Loucy (cell line): ENCODE measurements at regions not wholly inside any gene's neighbourhood (a gene's known extent, or its start where the extent isn't known, plus 50 kb on each side); places are given as distances from the start of the nearest gene placed in this dataset.

Experiments used
- H2AFZ ChIP-seq: fragments of 200-600 bp; sonication (generic); 2 replicates; pipeline ENCODE4 v1.6.0; 2016; ENCODE audit warnings: antibody characterized with exemption, mild to moderate bottlenecking, low read length, moderate library complexity
- H3F3A ChIP-seq: fragments of 200-600 bp; 2 replicates; pipeline ENCODE4 v1.6.0; 2016; ENCODE audit warnings: antibody characterized with exemption, low read depth, mild to moderate bottlenecking
- H3K27me3 ChIP-seq: fragments of 200-600 bp; sonication (generic); 2 replicates; pipeline ENCODE4 v1.6.1; 2014; ENCODE audit warnings: low read length, mild to moderate bottlenecking; ENCODE audit not compliant: insufficient read depth, poor library complexity, severe bottlenecking
- H3K36me3 ChIP-seq: fragments of 200-600 bp; sonication (generic); 2 replicates; pipeline ENCODE4 v1.6.1; 2016; ENCODE audit warnings: low read length; ENCODE audit not compliant: insufficient read depth
- H3K4me1 ChIP-seq: fragments of 200-600 bp; sonication (generic); 2 replicates; pipeline ENCODE4 v1.5.1; 2014; ENCODE audit warnings: low read length, mild to moderate bottlenecking; ENCODE audit not compliant: insufficient read depth, poor library complexity, severe bottlenecking
- H3K4me2 ChIP-seq: fragments of 200-600 bp; sonication (generic); 2 replicates; pipeline ENCODE4 v1.6.0; 2014; ENCODE audit warnings: antibody characterized with exemption, low read length, low read depth, mild to moderate bottlenecking; ENCODE audit not compliant: poor library complexity, severe bottlenecking
- H3K4me3 ChIP-seq: fragments of 200-600 bp; sonication (generic); 2 replicates; pipeline ENCODE4 v1.5.1; 2014; ENCODE audit warnings: low read length, mild to moderate bottlenecking, mixed read lengths; ENCODE audit not compliant: poor library complexity, severe bottlenecking
- H3K79me2 ChIP-seq: fragments of 200-600 bp; sonication (generic); 2 replicates; pipeline ENCODE4 v1.6.1; 2014; ENCODE audit warnings: low read length; ENCODE audit not compliant: insufficient read depth
- H3K9ac ChIP-seq: fragments of 200-600 bp; sonication (generic); 2 replicates; pipeline ENCODE4 v1.6.0; 2014; ENCODE audit warnings: mild to moderate bottlenecking, low read depth, low read length, moderate library complexity; ENCODE audit not compliant: poor library complexity, severe bottlenecking
- H3K9me2 ChIP-seq: fragments of 200-600 bp; sonication (generic); replicated peaks from 2 replicates; pipeline ENCODE4 v1.6.1; 2016; ENCODE audit warnings: low read depth, low read length, mixed read lengths
- H3K9me3 ChIP-seq: fragments of 200-600 bp; sonication (generic); 2 replicates; pipeline ENCODE4 v1.6.1; 2014; ENCODE audit warnings: mild to moderate bottlenecking, antibody characterized with exemption, low read length, low read depth; ENCODE audit not compliant: insufficient read depth
- H4K20me1 ChIP-seq: fragments of 200-600 bp; sonication (generic); 2 replicates; pipeline ENCODE4 v1.6.0; 2014; ENCODE audit warnings: antibody characterized with exemption, low read length, mild to moderate bottlenecking; ENCODE audit not compliant: insufficient read depth, poor library complexity, severe bottlenecking
- EZH2phosphoT487 ChIP-seq: fragments of 200-600 bp; IDR thresholded peaks from 2 replicates; pipeline ENCODE4 v1.6.1; 2018; ENCODE audit warnings: antibody characterized with exemption, mild to moderate bottlenecking, moderate library complexity, borderline replicate concordance
- TF ChIP-seq, protein P1 (sequence below): fragments of 200-600 bp; sonication (generic); conservative IDR thresholded peaks from 2 replicates; pipeline ENCODE4 v1.5.1; 2014; ENCODE audit warnings: mild to moderate bottlenecking, antibody characterized with exemption, low read length

DNA sequence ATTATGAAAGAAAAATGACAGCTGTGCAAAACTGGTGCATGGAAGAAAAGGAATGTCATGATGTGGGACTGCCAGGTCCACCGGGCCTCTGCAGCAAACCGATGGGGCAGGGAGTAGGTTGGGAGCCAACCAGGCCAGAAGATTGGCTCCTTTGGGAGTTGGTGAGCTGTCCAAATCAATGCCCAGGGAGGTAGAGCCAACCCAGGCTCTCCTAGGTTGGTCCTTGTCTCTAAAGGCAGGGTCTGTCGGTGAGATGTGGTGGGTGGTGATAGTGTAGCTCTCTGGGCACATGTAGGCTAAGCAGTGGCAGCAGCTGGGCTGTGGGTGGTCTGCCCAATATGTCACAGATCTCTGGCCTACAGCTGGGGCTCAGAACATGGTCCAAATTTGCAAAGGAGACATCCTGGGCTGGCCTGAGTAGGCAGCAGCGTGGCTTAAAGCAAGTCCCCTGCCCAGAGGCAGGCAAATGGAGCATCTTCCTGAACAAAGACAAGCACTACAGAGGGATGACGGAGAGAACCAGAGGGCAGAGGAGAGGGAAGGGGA, 61.2 kb upstream of the PRDX6 start:
- Histone ChIP-seq H3K9ac (no peak overlapping the region), H4K20me1 (no peaks in the 10 kb centered on the region), H3K9me3 (no peaks in the 10 kb centered on the region), H3K4me2 (no peak overlapping the region), H3K27me3 (no peaks in the 10 kb centered on the region), H3K36me3 (no peaks in the 10 kb centered on the region), H3K79me2 (no peaks in the 10 kb centered on the region), H3F3A (no peaks in the 10 kb centered on the region), H3K4me1 (peaks cover 20% of the 10 kb centered on the region), H2AFZ (no peak overlapping the region), H3K9me2 (no peaks in the 10 kb centered on the region), H3K4me3 (no peak overlapping the region)
- TF ChIP-seq, protein P1, sequence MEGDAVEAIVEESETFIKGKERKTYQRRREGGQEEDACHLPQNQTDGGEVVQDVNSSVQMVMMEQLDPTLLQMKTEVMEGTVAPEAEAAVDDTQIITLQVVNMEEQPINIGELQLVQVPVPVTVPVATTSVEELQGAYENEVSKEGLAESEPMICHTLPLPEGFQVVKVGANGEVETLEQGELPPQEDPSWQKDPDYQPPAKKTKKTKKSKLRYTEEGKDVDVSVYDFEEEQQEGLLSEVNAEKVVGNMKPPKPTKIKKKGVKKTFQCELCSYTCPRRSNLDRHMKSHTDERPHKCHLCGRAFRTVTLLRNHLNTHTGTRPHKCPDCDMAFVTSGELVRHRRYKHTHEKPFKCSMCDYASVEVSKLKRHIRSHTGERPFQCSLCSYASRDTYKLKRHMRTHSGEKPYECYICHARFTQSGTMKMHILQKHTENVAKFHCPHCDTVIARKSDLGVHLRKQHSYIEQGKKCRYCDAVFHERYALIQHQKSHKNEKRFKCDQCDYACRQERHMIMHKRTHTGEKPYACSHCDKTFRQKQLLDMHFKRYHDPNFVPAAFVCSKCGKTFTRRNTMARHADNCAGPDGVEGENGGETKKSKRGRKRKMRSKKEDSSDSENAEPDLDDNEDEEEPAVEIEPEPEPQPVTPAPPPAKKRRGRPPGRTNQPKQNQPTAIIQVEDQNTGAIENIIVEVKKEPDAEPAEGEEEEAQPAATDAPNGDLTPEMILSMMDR = no peak
- TF ChIP-seq EZH2phosphoT487 = no peak

DNA sequence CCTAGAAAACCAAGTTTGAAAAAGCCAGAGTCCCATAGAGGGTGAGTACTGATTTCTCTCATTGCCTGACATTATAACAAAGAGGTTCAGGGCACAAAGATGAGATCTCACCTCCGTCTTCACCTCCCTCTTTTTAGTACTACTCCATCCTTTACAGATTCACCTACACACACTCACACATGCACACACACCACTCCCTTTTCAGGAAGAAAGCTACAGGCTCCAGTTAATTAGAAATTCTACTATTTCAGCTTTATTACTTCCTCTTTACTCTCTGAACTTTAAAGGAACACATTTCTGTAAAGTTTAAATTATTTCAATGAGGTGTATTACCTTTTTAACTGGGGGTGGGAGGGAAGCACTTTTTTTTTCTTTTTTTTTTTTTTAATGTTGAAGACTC, 59.6 kb upstream of the PRDX6 start:
- Histone ChIP-seq H2AFZ (no peak overlapping the region), H3K4me2 (no peak overlapping the region), H3K9ac (no peak overlapping the region), H3K27me3 (no peaks in the 10 kb centered on the region), H3F3A (no peaks in the 10 kb centered on the region), H3K4me3 (no peak overlapping the region), H3K36me3 (no peaks in the 10 kb centered on the region), H3K4me1 (peaks cover 20% of the 10 kb centered on the region), H3K9me2 (no peaks in the 10 kb centered on the region), H3K9me3 (no peaks in the 10 kb centered on the region), H3K79me2 (no peaks in the 10 kb centered on the region), H4K20me1 (no peaks in the 10 kb centered on the region)
- no peak for TF ChIP-seq EZH2phosphoT487

DNA sequence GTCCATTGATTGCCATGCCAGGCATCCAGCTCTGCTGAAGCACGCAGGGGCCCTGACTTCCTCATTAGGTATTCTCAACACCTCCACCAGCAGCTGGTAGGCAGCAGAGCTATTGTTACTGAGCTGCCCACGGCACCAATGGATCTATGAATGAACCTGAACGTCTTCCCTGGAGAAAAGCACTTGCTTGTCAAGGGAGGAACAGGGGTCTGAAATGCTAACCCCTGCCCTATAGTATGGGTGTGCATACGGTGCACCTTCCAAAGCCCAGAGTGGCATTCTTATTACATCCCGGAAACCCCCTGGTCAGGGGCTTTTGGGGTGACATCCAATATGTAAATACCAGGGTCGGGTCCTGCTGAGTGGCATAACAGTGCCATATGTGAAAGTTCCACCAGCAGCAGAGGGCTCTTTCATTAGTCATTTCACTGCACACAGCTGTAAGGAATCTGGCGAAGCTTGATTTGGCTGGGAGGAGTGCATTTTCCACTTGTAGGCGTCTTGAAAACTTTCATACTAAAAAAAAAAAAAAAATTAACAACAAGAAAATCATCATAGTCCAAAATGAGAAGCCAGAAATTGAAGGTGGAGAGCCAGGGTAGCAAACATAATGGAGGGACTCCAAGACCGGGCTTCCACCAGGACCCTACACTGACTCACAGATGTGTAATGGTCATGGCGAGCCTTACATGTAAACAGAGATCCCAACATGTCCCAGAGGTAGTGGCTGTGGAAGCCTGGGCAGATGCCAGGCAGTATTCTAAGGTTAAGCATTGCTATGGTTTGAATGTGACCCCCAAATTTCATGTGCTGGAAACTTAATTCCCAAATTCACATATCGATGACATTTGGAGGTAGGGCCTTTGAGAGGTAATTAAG, 58.8 kb upstream of the PRDX6 start:
- no peak overlapping the region for H3K4me2 ChIP-seq
- H3K9ac ChIP-seq = no peak overlapping the region
- H2AFZ ChIP-seq = no peak overlapping the region

More for the DNA sequence above, 58.8 kb upstream of the PRDX6 start:
- no peaks in the 10 kb centered on the region for H3K9me2 ChIP-seq
- H3K36me3 ChIP-seq = no peaks in the 10 kb centered on the region
- no peak overlapping the region for H3K4me3 ChIP-seq
- H3K9me3 ChIP-seq = no peaks in the 10 kb centered on the region
- TF ChIP-seq, protein P1 = no peak
- no peak for TF ChIP-seq EZH2phosphoT487
- H3K4me1 ChIP-seq = peaks cover 20% of the 10 kb centered on the region
- no peaks in the 10 kb centered on the region for H3K79me2 ChIP-seq
- H3K27me3 ChIP-seq = no peaks in the 10 kb centered on the region
- H4K20me1 ChIP-seq = no peaks in the 10 kb centered on the region
- H3F3A ChIP-seq = no peaks in the 10 kb centered on the region
